Rectal smooth muscle tissue (tissue), 1 donor: ENCODE measurements at regions not wholly inside any gene's neighbourhood (a gene's known extent, or its start where the extent isn't known, plus 50 kb on each side); places are given as distances from the start of the nearest gene placed in this dataset.

Experiments used
- H3K27ac ChIP-seq: one replicate; pipeline ENCODE4 v1.7.0; 2013; ENCODE audit warnings: low read depth, low read length, inconsistent platforms
- H3K27me3 ChIP-seq: one replicate; pipeline ENCODE4 v1.7.0; 2013; ENCODE audit warnings: low read length; ENCODE audit not compliant: control insufficient read depth, insufficient read depth
- H3K36me3 ChIP-seq: one replicate; pipeline ENCODE4 v1.7.0; 2013; ENCODE audit warnings: low read length; ENCODE audit not compliant: control insufficient read depth, insufficient read depth
- H3K4me1 ChIP-seq: one replicate; pipeline ENCODE4 v1.7.0; 2013; ENCODE audit warnings: low read length; ENCODE audit not compliant: control insufficient read depth, insufficient read depth
- H3K4me3 ChIP-seq: one replicate; pipeline ENCODE4 v1.7.0; 2013; ENCODE audit warnings: low read length
- H3K9ac ChIP-seq: one replicate; pipeline ENCODE4 v1.7.0; 2013; ENCODE audit warnings: low read length

GRCh38 chr3:168973897-168974296, 689.6 kb downstream of the MECOM start:
- no peak overlapping the region for H3K27ac ChIP-seq
- H3K9ac ChIP-seq = no peak overlapping the region

GRCh38 chr3:168973206-168973605, 690.3 kb downstream of the MECOM start:
- Histone ChIP-seq H3K36me3 (no peaks in the 10 kb centered on the region), H3K4me1 (peaks cover 8% of the 10 kb centered on the region), H3K4me3 (no peak overlapping the region), H3K9ac (no peak overlapping the region), H3K27ac (no peak overlapping the region), H3K27me3 (no peaks in the 10 kb centered on the region)

More at GRCh38 chr3:168973897-168974296, 689.6 kb downstream of the MECOM start:
- Histone ChIP-seq H3K36me3 (no peaks in the 10 kb centered on the region), H3K4me3 (no peak overlapping the region), H3K4me1 (peaks cover 8% of the 10 kb centered on the region), H3K27me3 (no peaks in the 10 kb centered on the region)

- no peak overlapping the region for H3K27ac ChIP-seq
- no peaks in the 10 kb centered on the region for H3K4me1 ChIP-seq
- H3K9ac ChIP-seq = no peak overlapping the region
- H3K27me3 ChIP-seq = no peaks in the 10 kb centered on the region
- H3K36me3 ChIP-seq = no peaks in the 10 kb centered on the region
- H3K4me3 ChIP-seq = no peak overlapping the region
These were observed 694.9 kb downstream of the MECOM start for GRCh38 chr3:168968609-168969008.

- H3K4me1 ChIP-seq = no peaks in the 10 kb centered on the region
- no peak overlapping the region for H3K4me3 ChIP-seq
- H3K27ac ChIP-seq = no peak overlapping the region
- H3K27me3 ChIP-seq = no peaks in the 10 kb centered on the region
- no peak overlapping the region for H3K9ac ChIP-seq
- H3K36me3 ChIP-seq = no peaks in the 10 kb centered on the region
These were observed 698.8 kb downstream of the MECOM start for GRCh38 chr3:168964736-168965135.

GRCh38 chr3:168961271-168961670, 702.2 kb downstream of the MECOM start:
- H3K4me3 ChIP-seq = no peak overlapping the region
- H3K4me1 ChIP-seq = no peaks in the 10 kb centered on the region
- H3K27ac ChIP-seq = no peak overlapping the region
- H3K36me3 ChIP-seq = no peaks in the 10 kb centered on the region
- H3K9ac ChIP-seq = no peak overlapping the region
- no peaks in the 10 kb centered on the region for H3K27me3 ChIP-seq

- Histone ChIP-seq H3K4me1 (no peaks in the 10 kb centered on the region), H3K27me3 (no peaks in the 10 kb centered on the region), H3K36me3 (no peaks in the 10 kb centered on the region)
These were observed 703.8 kb downstream of the MECOM start for GRCh38 chr3:168959731-168960130.

GRCh38 chr3:168958466-168958865, 705.0 kb downstream of the MECOM start:
- Histone ChIP-seq H3K36me3 (no peaks in the 10 kb centered on the region), H3K4me3 (no peak overlapping the region), H3K27me3 (no peaks in the 10 kb centered on the region), H3K4me1 (no peaks in the 10 kb centered on the region), H3K9ac (no peak overlapping the region), H3K27ac (no peak overlapping the region)

More at GRCh38 chr3:168959731-168960130, 703.8 kb downstream of the MECOM start:
- Histone ChIP-seq H3K9ac (no peak overlapping the region), H3K27ac (no peak overlapping the region), H3K4me3 (no peak overlapping the region)

GRCh38 chr3:168956076-168956475, 707.4 kb downstream of the MECOM start:
- no peaks in the 10 kb centered on the region for H3K36me3 ChIP-seq
- no peak overlapping the region for H3K9ac ChIP-seq
- no peaks in the 10 kb centered on the region for H3K4me1 ChIP-seq
- H3K27ac ChIP-seq = no peak overlapping the region
- H3K4me3 ChIP-seq = no peak overlapping the region
- H3K27me3 ChIP-seq = no peaks in the 10 kb centered on the region

- H3K36me3 ChIP-seq = no peaks in the 10 kb centered on the region
- no peaks in the 10 kb centered on the region for H3K4me1 ChIP-seq
- H3K27me3 ChIP-seq = no peaks in the 10 kb centered on the region
- no peak overlapping the region for H3K9ac ChIP-seq
- H3K4me3 ChIP-seq = no peak overlapping the region
- H3K27ac ChIP-seq = no peak overlapping the region
These were observed 711.0 kb downstream of the MECOM start for GRCh38 chr3:168952551-168952950.

- Histone ChIP-seq H3K27me3 (no peaks in the 10 kb centered on the region), H3K27ac (no peak overlapping the region), H3K4me1 (no peaks in the 10 kb centered on the region), H3K4me3 (no peak overlapping the region), H3K9ac (no peak overlapping the region), H3K36me3 (no peaks in the 10 kb centered on the region)
These were observed 711.6 kb downstream of the MECOM start for GRCh38 chr3:168951884-168952283.

GRCh38 chr3:168951368-168951767, 712.1 kb downstream of the MECOM start:
- Histone ChIP-seq H3K4me1 (no peaks in the 10 kb centered on the region), H3K27me3 (no peaks in the 10 kb centered on the region), H3K4me3 (no peak overlapping the region), H3K9ac (no peak overlapping the region), H3K27ac (no peak overlapping the region), H3K36me3 (no peaks in the 10 kb centered on the region)

GRCh38 chr3:168950622-168951021, 712.9 kb downstream of the MECOM start:
- H3K4me1 ChIP-seq = no peaks in the 10 kb centered on the region

GRCh38 chr3:168939651-168940238, 723.8 kb downstream of the MECOM start:
- Histone ChIP-seq H3K27ac (no peak overlapping the region), H3K4me3 (no peak overlapping the region), H3K4me1 (no peaks in the 10 kb centered on the region), H3K27me3 (no peaks in the 10 kb centered on the region), H3K36me3 (no peaks in the 10 kb centered on the region), H3K9ac (no peak overlapping the region)

More at GRCh38 chr3:168950622-168951021, 712.9 kb downstream of the MECOM start:
- no peaks in the 10 kb centered on the region for H3K27me3 ChIP-seq
- no peak overlapping the region for H3K27ac ChIP-seq
- no peak overlapping the region for H3K4me3 ChIP-seq
- no peaks in the 10 kb centered on the region for H3K36me3 ChIP-seq
- H3K9ac ChIP-seq = no peak overlapping the region
